ENCODE measurements at regions not wholly inside any gene's neighbourhood (a gene's known extent, or its start where the extent isn't known, plus 50 kb on each side); places are given as distances from the start of the nearest gene placed in this dataset.
A peak's percentile ranks its signal among the peaks of the same experiment; 100 is the strongest.

DNA sequence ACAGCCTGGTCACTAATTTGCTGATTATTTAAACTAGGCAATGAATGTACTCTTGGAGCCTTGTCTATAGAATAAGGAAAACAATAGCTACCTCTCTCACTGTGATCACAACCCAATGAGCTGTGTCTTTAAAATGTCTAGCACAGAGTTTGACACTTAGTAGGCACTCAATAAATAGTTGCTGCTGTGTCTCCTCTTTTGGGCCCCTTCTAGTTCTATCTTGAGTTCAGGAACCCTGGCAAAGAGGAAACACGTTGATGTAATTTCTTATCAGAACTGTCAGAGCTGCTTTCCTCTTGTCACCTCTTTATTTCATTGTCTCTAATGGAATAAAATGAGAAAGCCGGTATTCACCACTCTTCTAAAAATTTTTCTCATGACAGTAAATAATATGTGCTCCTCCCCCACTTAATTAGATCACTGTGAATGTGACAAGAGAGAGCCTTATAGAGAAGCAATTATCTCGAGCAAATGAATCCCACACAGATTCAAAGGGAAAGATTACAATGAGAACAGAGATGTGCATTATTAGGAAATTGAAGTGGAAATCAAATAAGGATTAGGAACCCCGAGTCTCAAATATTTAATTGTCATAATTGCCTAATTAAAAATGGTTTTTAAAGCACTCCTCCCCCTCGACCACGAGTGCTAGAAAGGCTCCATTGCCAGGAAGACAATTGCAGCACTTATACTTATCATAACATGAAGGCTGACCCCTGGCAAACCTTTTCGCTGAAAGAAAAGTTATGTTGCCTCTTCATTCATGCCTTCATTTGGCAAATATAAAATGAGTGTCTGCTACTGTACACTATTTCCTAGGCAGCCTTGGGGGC is 175.0 kb upstream of the BDNF start:
- no peak overlapping the region for H3K4me3 ChIP-seq (replicated peaks in 1 of 2; ENCODE audit: low read depth in 2 of 2, low read length in 2 of 2)
- no peak for TF ChIP-seq CTCF (IDR thresholded peaks at IDR 0.05; ENCODE audit: low read depth, low read length)
- peak in 1 of 2 donors; percentile 23 for DNase-seq (ENCODE audit: low read depth in 2 of 2)

- TF ChIP-seq CTCF (IDR thresholded peaks at IDR 0.05; ENCODE audit: low read depth, low read length), result no peak
- H3K4me3 ChIP-seq (replicated peaks in 1 of 2; ENCODE audit: low read depth in 2 of 2, low read length in 2 of 2), result no peak overlapping the region
- DNase-seq (ENCODE audit: low read depth in 2 of 2), result no peak
These were observed 173.4 kb upstream of the BDNF start for GRCh38 chr11:27873664-27874063.

GRCh38 chr11:27871056-27871455 is 170.8 kb upstream of the BDNF start:
- no peak for TF ChIP-seq CTCF (IDR thresholded peaks at IDR 0.05; ENCODE audit: low read depth, low read length)
- H3K4me3 ChIP-seq (replicated peaks in 1 of 2; ENCODE audit: low read depth in 2 of 2, low read length in 2 of 2), result no peak overlapping the region
- DNase-seq (ENCODE audit: low read depth in 2 of 2), result no peak

GRCh38 chr11:27869701-27870100 is 169.4 kb upstream of the BDNF start:
- no peak for TF ChIP-seq CTCF (IDR thresholded peaks at IDR 0.05; ENCODE audit: low read depth, low read length)
- DNase-seq (ENCODE audit: low read depth in 2 of 2), result no peak
- H3K4me3 ChIP-seq (replicated peaks in 1 of 2; ENCODE audit: low read depth in 2 of 2, low read length in 2 of 2), result no peak overlapping the region

- H3K4me3 ChIP-seq (replicated peaks in 1 of 2; ENCODE audit: low read depth in 2 of 2, low read length in 2 of 2), result no peak overlapping the region
- no peak for DNase-seq (ENCODE audit: low read depth in 2 of 2)
- no peak for TF ChIP-seq CTCF (IDR thresholded peaks at IDR 0.05; ENCODE audit: low read depth, low read length)
These were observed 168.5 kb upstream of the BDNF start for GRCh38 chr11:27868709-27869108.

DNA sequence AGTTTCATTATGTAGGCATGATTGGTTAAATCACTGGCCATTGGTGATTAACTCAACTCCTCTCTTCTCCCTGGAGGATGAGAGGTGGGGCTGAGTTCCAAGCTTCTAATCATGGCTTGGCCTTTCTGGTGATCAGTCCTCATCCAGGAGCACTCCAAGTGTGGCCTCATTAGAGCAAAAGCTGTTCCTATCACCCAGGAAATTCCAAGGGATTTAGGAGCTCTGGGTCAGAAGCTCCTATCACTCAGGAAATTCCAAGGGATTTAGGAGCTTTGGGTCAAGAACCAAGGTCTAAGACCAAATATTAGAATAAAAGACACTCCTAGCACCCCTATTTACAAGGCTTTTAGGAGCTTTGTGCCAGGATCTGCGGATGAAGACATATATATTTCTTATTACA is 168.0 kb upstream of the BDNF start:
- no peak for TF ChIP-seq CTCF (IDR thresholded peaks at IDR 0.05; ENCODE audit: low read depth, low read length)
- peak in 1 of 2 donors; percentile 7 for DNase-seq (ENCODE audit: low read depth in 2 of 2)
- H3K4me3 ChIP-seq (replicated peaks in 1 of 2; ENCODE audit: low read depth in 2 of 2, low read length in 2 of 2), result no peak overlapping the region

DNA sequence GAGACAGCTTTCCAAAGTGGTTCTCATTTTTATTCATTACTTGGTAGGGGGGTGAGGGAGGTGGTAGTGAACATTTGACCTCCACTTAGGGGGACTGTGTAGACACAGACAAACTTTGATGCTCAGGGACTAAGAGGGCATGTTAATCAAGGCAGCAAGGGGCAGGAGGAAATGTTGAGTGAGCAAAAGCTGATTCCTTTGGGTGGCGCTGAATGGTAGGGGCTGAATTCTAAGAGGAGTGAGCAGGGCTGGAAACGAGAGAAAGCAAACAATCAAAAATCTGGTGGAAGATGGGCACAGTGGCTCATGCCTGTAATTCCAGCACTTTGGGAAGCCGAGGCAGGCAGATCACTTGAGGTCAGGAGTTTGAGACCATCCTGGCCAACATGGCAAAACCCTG is 164.8 kb upstream of the BDNF start:
- H3K4me3 ChIP-seq (replicated peaks in 1 of 2; ENCODE audit: low read depth in 2 of 2, low read length in 2 of 2), result no peak overlapping the region
- no peak for DNase-seq (ENCODE audit: low read depth in 2 of 2)
- no peak for TF ChIP-seq CTCF (IDR thresholded peaks at IDR 0.05; ENCODE audit: low read depth, low read length)
